Lower leg skin (tissue), 3 donors: ENCODE measurements at regions not wholly inside any gene's neighbourhood (a gene's known extent, or its start where the extent isn't known, plus 50 kb on each side); places are given as distances from the start of the nearest gene placed in this dataset.

Experiments
- CTCF ChIP-seq, 3 donors: fragments of 450-650 bp; IDR thresholded peaks; one replicate each; pipeline ENCODE4 v1.5.1; 2016; ENCODE audit warnings: antibody characterized with exemption in 3 of 3, mild to moderate bottlenecking in 3 of 3, moderate library complexity in 2 of 3
- POLR2A ChIP-seq, 2 donors: fragments of 450-650 bp; IDR thresholded peaks; one replicate each; pipeline ENCODE4 v1.6.1; 2016 to 2017; ENCODE audit warnings: antibody characterized with exemption in 2 of 2, mild to moderate bottlenecking in 1 of 2, moderate library complexity in 1 of 2

DNA sequence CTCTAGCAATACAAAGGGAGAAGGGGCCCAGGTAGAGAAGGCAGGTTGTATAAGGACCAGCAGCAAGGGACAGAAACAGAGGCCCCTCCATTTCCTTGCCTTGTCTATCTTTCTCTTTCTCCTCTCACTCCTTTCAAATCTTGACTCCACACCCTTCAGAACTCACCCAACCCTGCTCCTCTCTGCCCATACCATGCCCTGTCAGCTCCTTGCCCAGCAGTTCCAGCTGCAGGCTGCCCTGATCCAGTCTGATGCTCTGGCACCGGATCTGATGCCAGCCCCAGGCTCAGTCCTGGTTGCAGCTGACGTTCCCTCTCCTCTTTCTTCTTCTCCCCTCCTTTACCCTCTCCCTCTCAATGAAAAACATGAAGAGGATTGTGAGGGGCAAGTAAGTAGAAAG is 291.2 kb downstream of the FBXW7 start:
- TF ChIP-seq POLR2A (IDR thresholded peaks at IDR 0.05) (no peak), CTCF (IDR thresholded peaks at IDR 0.05) (no peak)
